ENCODE measurements at regions not wholly inside any gene's neighbourhood (a gene's known extent, or its start where the extent isn't known, plus 50 kb on each side); places are given as distances from the start of the nearest gene placed in this dataset.

- Histone ChIP-seq H3K4me3 (no peak overlapping the region), H3K27me3 (no peaks in the 10 kb centered on the region), H3K9me3 (no peaks in the 10 kb centered on the region), H3K4me1 (peaks cover 20% of the 10 kb centered on the region), H3K27ac (no peak overlapping the region), H3K36me3 (replicated peaks in 1 of 2; ENCODE audit: insufficient read depth in 1 of 2, low read depth in 2 of 2) (no peaks in the 10 kb centered on the region)
- intact Hi-C loops (cut with DNase I): no loop called here
- ATAC-seq: no peak
- no peak for TF ChIP-seq POLR2A (IDR thresholded peaks at IDR 0.05)
- no peak for TF ChIP-seq CTCF (IDR thresholded peaks at IDR 0.05)
- 17 to 29% methylated on average over 1 of the region's 1 CpG for WGBS, 2 donors
- DNase-seq: peak in 1 of 4 donors; percentile 15
Measured at GRCh38 chr2:59888706-59889105, 664.7 kb downstream of the BCL11A start.

GRCh38 chr2:59888015-59888414 is 665.4 kb downstream of the BCL11A start:
- Histone ChIP-seq H3K36me3 (replicated peaks in 1 of 2; ENCODE audit: insufficient read depth in 1 of 2, low read depth in 2 of 2) (no peaks in the 10 kb centered on the region), H3K4me3 (no peak overlapping the region), H3K9me3 (no peaks in the 10 kb centered on the region), H3K27ac (no peak overlapping the region), H3K27me3 (no peaks in the 10 kb centered on the region), H3K4me1 (peaks cover 20% of the 10 kb centered on the region)
- WGBS, 2 donors: 32 to 80% methylated on average over 3 of the region's 3 CpGs
- intact Hi-C loops (cut with DNase I): no loop called here
- peak in 1 of 7 experiments; percentile 5 for TF ChIP-seq CTCF (IDR thresholded peaks at IDR 0.05)
- TF ChIP-seq POLR2A (IDR thresholded peaks at IDR 0.05): no peak
- ATAC-seq: no peak
- DNase-seq: no peak

GRCh38 chr2:59887366-59887765 is 666.1 kb downstream of the BCL11A start:
- Histone ChIP-seq H3K4me1 (peaks cover 20% of the 10 kb centered on the region), H3K27me3 (no peaks in the 10 kb centered on the region), H3K4me3 (no peak overlapping the region), H3K9me3 (no peaks in the 10 kb centered on the region), H3K36me3 (replicated peaks in 1 of 2; ENCODE audit: insufficient read depth in 1 of 2, low read depth in 2 of 2) (no peaks in the 10 kb centered on the region), H3K27ac (no peak overlapping the region)
- 15 to 23% methylated on average over 3 of the region's 3 CpGs for WGBS, 2 donors
- intact Hi-C loops (cut with DNase I): no loop called here
- no peak for TF ChIP-seq POLR2A (IDR thresholded peaks at IDR 0.05)
- TF ChIP-seq CTCF (IDR thresholded peaks at IDR 0.05): no peak
- ATAC-seq: no peak
- no peak for DNase-seq

- no peaks in the 10 kb centered on the region for H3K9me3 ChIP-seq
- intact Hi-C loops (cut with DNase I): no loop called here
- WGBS, 2 donors: 95 to 97% methylated on average over 3 of the region's 3 CpGs
- DNase-seq (no peak), ATAC-seq (no peak)
- no peaks in the 10 kb centered on the region for H3K36me3 ChIP-seq (replicated peaks in 1 of 2; ENCODE audit: insufficient read depth in 1 of 2, low read depth in 2 of 2)
- H3K4me3 ChIP-seq: no peak overlapping the region
- no peaks in the 10 kb centered on the region for H3K27me3 ChIP-seq
- TF ChIP-seq POLR2A (IDR thresholded peaks at IDR 0.05) (no peak), CTCF (IDR thresholded peaks at IDR 0.05) (no peak)
- H3K27ac ChIP-seq: no peak overlapping the region
- H3K4me1 ChIP-seq: peaks cover 20% of the 10 kb centered on the region
Measured at GRCh38 chr2:59886759-59887158, 666.7 kb downstream of the BCL11A start.

GRCh38 chr2:59885541-59885940 is 667.9 kb downstream of the BCL11A start:
- H3K36me3 ChIP-seq (replicated peaks in 1 of 2; ENCODE audit: insufficient read depth in 1 of 2, low read depth in 2 of 2): no peaks in the 10 kb centered on the region
- TF ChIP-seq POLR2A (IDR thresholded peaks at IDR 0.05): no peak
- peak in 1 of 7 experiments; percentile 34 for TF ChIP-seq CTCF (IDR thresholded peaks at IDR 0.05)
- H3K4me3 ChIP-seq: no peak overlapping the region
- peaks cover 20% of the 10 kb centered on the region for H3K4me1 ChIP-seq
- no peak overlapping the region for H3K27ac ChIP-seq
- H3K27me3 ChIP-seq: no peaks in the 10 kb centered on the region
- DNase-seq: peak; percentile 19 to 66 (median 34)
- no peaks in the 10 kb centered on the region for H3K9me3 ChIP-seq
- peak; percentile 52 for ATAC-seq
- intact Hi-C loops (cut with DNase I): no loop called here
- 22 to 31% methylated on average over 6 of the region's 6 CpGs for WGBS, 2 donors
